ENCODE measurements at regions not wholly inside any gene's neighbourhood (a gene's known extent, or its start where the extent isn't known, plus 50 kb on each side); places are given as distances from the start of the nearest gene placed in this dataset.

- no peak for DNase-seq
These were observed 1927.9 kb upstream of the SEL1L start for GRCh38 chr14:83461521-83461920.

- DNase-seq: no peak
These were observed 1929.1 kb upstream of the SEL1L start for GRCh38 chr14:83462759-83463158.

GRCh38 chr14:83463500-83464098, 1929.9 kb upstream of the SEL1L start:
- DNase-seq: peak; percentile 49

GRCh38 chr14:83467811-83468210, 1934.2 kb upstream of the SEL1L start:
- no peak for DNase-seq

- DNase-seq: peak; percentile 32
These were observed 1936.8 kb upstream of the SEL1L start for GRCh38 chr14:83470466-83470865.

- DNase-seq: no peak
These were observed 1937.5 kb upstream of the SEL1L start for GRCh38 chr14:83470959-83471695.

GRCh38 chr14:83473416-83474235, 1940.0 kb upstream of the SEL1L start:
- DNase-seq: no peak

- no peak for DNase-seq
These were observed 1945.1 kb upstream of the SEL1L start for GRCh38 chr14:83478741-83479140.

GRCh38 chr14:83483063-83483462, 1949.4 kb upstream of the SEL1L start:
- no peak for DNase-seq

GRCh38 chr14:83485591-83485990, 1951.9 kb upstream of the SEL1L start:
- DNase-seq: no peak

GRCh38 chr14:83491091-83491490, 1957.4 kb upstream of the SEL1L start:
- no peak for DNase-seq

- peak; percentile 11 for DNase-seq
These were observed 1987.2 kb upstream of the SEL1L start for GRCh38 chr14:83520837-83521236.

GRCh38 chr14:83529531-83529930, 1995.9 kb upstream of the SEL1L start:
- DNase-seq: no peak

GRCh38 chr14:83533734-83534133, 1996.2 kb upstream of the FLRT2 start:
- DNase-seq: no peak

GRCh38 chr14:83534995-83535394, 1994.9 kb upstream of the FLRT2 start:
- no peak for DNase-seq

GRCh38 chr14:83535444-83535843, 1994.5 kb upstream of the FLRT2 start:
- DNase-seq: no peak

- no peak for DNase-seq
These were observed 1988.8 kb upstream of the FLRT2 start for GRCh38 chr14:83541147-83541546.

- peak; percentile 20 for DNase-seq
These were observed 1981.7 kb upstream of the FLRT2 start for GRCh38 chr14:83548061-83548839.

- no peak for DNase-seq
These were observed 1973.9 kb upstream of the FLRT2 start for GRCh38 chr14:83556065-83556464.

GRCh38 chr14:83556746-83557453, 1973.0 kb upstream of the FLRT2 start:
- no peak for DNase-seq

GRCh38 chr14:83558946-83559345, 1971.0 kb upstream of the FLRT2 start:
- DNase-seq: no peak

- no peak for DNase-seq
These were observed 1970.2 kb upstream of the FLRT2 start for GRCh38 chr14:83559721-83560120.

Measured in left kidney (tissue), 1 donor.